K562 (cell line): ENCODE measurements at regions not wholly inside any gene's neighbourhood (a gene's known extent, or its start where the extent isn't known, plus 50 kb on each side); places are given as distances from the start of the nearest gene placed in this dataset.

Experiments used
- CBFB ChIP-seq: sonication (generic); formaldehyde crosslinking; IDR thresholded peaks from 2 replicates; pipeline ENCODE4 v1.4.0; 2020; ENCODE audit warnings: mild to moderate bottlenecking, missing genetic modification reagents
- CBX8 ChIP-seq: fragments of 200-600 bp; sonication (generic); IDR thresholded peaks from 2 replicates; pipeline ENCODE4 v1.6.1; 2012; ENCODE audit warnings: borderline replicate concordance, mixed run types, low read depth, mild to moderate bottlenecking, moderate library complexity, mixed read lengths, low read length, control low read depth, inconsistent platforms; ENCODE audit not compliant: poor library complexity, severe bottlenecking; ENCODE audit errors: extremely low read depth
- E2F1 ChIP-seq: sonication (generic); formaldehyde crosslinking; IDR thresholded peaks from 2 replicates; pipeline ENCODE4 v1.8.1; 2023; ENCODE audit warnings: mild to moderate bottlenecking, missing genetic modification reagents, moderate library complexity
- EHMT2 ChIP-seq: fragments of 450-650 bp; IDR thresholded peaks from 2 replicates; pipeline ENCODE4 v1.6.1; 2018; ENCODE audit warnings: antibody characterized with exemption
- FUS ChIP-seq: fragments of 200-400 bp; formaldehyde crosslinking; optimal IDR thresholded peaks from 2 replicates; pipeline ENCODE3; 2017; ENCODE audit warnings: low read depth, low read length
- MAZ ChIP-seq, 2 experiments: fragments of 450-650 bp in 1 of 2; sonication (generic) in 1 of 2; formaldehyde crosslinking; IDR thresholded peaks in 1 of 2; conservative IDR thresholded peaks in 1 of 2; 2 replicates each; pipeline versions ENCODE4 v1.4.0 to v1.5.0; 2020; ENCODE audit warnings: mild to moderate bottlenecking in 1 of 2, missing genetic modification reagents in 1 of 2
- TCF3 ChIP-seq: sonication (generic); formaldehyde crosslinking; IDR thresholded peaks from 2 replicates; pipeline ENCODE4 v1.4.0; 2020; ENCODE audit warnings: mild to moderate bottlenecking, missing genetic modification reagents
- YBX1 ChIP-seq: fragments of 450-650 bp; IDR thresholded peaks from 2 replicates; pipeline ENCODE4 v1.7.1; 2016; ENCODE audit warnings: mild to moderate bottlenecking
- YY1 ChIP-seq, 3 experiments: IDR thresholded peaks; 2 replicates each; pipeline ENCODE4 v1.6.1; 2011; ENCODE audit warnings: low read length in 2 of 3, mild to moderate bottlenecking in 2 of 3, moderate library complexity in 2 of 3, borderline replicate concordance in 1 of 3, control low read depth in 1 of 3, low read depth in 1 of 3; ENCODE audit not compliant: insufficient read depth in 3 of 3, insufficient replicate concordance in 2 of 3, control insufficient read depth in 1 of 3, insufficient read length in 1 of 3; ENCODE audit errors: extremely low read depth in 1 of 3
- ZBTB2 ChIP-seq: fragments of 450-650 bp; IDR thresholded peaks from 2 replicates; pipeline ENCODE4 v1.6.1; 2016; ENCODE audit warnings: antibody characterized with exemption
- ZFP36 ChIP-seq: fragments of 150-350 bp; IDR thresholded peaks from 2 replicates; pipeline ENCODE4 v1.6.1; 2018; ENCODE audit warnings: low read length, low read depth; ENCODE audit not compliant: partially characterized antibody
- ZNF24 ChIP-seq: fragments of 450-650 bp; IDR thresholded peaks from 2 replicates; pipeline ENCODE4 v1.6.1; 2016
- ZNF444 ChIP-seq: fragments of 250-450 bp; sonication (Bioruptor Pico); IDR thresholded peaks from 2 replicates; pipeline ENCODE4 v1.4.0; 2020; ENCODE audit warnings: mild to moderate bottlenecking, moderate library complexity
- TF ChIP-seq, protein P1 (sequence below): fragments of 250-450 bp; sonication (Bioruptor Pico); IDR thresholded peaks from 2 replicates; pipeline ENCODE4 v1.8.0; 2022; ENCODE audit warnings: inconsistent platforms, mild to moderate bottlenecking, moderate library complexity, borderline replicate concordance
- TF ChIP-seq, protein P2 (sequence below): fragments of 200-800 bp; sonication (Bioruptor generic); IDR thresholded peaks from 2 replicates; pipeline ENCODE4 v1.6.1; 2017; ENCODE audit warnings: missing genetic modification characterization, missing compliant biosample characterization

DNA sequence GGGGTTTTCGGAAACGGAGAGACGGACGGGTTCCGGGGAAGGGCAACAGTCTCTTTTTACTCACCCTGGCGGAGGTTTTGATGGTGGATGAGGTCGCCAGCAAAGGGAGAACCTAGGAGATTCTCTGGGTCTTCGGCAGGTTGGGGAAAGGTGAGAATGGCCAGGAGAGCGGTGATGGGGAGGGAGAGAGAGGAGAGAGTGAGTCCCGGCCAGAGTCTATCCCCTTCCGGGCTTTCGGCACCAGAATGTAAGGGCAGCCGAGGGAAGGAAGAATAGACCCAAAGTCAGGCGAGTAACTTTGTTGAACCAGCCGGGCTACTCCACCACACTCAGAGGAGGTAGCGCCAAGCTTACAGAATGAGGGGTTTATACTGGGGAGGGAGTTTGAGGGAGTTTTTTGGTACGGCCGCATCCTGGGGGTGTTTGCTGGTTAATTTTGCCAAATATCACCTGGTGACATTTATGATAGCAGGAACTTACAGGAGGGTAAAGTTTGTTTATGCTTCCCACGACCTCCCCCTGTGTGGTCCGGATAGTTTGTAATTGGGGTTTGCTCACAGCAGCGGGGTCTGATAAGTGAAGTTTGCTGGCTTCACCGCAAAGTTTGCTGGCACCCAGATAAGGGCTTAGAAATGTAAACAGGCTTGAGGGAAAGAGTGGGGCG lies 141.1 kb upstream of the ETV3 start (continued):
- TF ChIP-seq E2F1 (CRISPR knock-in tag) = no peak
- TF ChIP-seq, protein P1, sequence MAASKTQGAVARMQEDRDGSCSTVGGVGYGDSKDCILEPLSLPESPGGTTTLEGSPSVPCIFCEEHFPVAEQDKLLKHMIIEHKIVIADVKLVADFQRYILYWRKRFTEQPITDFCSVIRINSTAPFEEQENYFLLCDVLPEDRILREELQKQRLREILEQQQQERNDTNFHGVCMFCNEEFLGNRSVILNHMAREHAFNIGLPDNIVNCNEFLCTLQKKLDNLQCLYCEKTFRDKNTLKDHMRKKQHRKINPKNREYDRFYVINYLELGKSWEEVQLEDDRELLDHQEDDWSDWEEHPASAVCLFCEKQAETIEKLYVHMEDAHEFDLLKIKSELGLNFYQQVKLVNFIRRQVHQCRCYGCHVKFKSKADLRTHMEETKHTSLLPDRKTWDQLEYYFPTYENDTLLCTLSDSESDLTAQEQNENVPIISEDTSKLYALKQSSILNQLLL (CRISPR knock-in tag) = no peak
- TF ChIP-seq ZNF24 = no peak; the same call in 1 of the 2 replicates
- no peak for TF ChIP-seq CBX8
- peak; percentile 98 for TF ChIP-seq TCF3 (CRISPR knock-in tag)
- TF ChIP-seq ZNF444 = no peak
- peak; percentile 60; the same call in 1 of the 2 replicates for TF ChIP-seq ZBTB2
- TF ChIP-seq CBFB = peak; percentile 99
- peak; percentile 17 for TF ChIP-seq ZFP36
- no peak for TF ChIP-seq FUS
- no peak for TF ChIP-seq YBX1
- TF ChIP-seq, protein P2, sequence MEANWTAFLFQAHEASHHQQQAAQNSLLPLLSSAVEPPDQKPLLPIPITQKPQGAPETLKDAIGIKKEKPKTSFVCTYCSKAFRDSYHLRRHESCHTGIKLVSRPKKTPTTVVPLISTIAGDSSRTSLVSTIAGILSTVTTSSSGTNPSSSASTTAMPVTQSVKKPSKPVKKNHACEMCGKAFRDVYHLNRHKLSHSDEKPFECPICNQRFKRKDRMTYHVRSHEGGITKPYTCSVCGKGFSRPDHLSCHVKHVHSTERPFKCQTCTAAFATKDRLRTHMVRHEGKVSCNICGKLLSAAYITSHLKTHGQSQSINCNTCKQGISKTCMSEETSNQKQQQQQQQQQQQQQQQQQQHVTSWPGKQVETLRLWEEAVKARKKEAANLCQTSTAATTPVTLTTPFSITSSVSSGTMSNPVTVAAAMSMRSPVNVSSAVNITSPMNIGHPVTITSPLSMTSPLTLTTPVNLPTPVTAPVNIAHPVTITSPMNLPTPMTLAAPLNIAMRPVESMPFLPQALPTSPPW = peak; percentile 80
- peak; percentile 74 to 79; a peak in 3 of 4 replicates for TF ChIP-seq MAZ (CRISPR knock-in tag; conservative IDR thresholded peaks at IDR 0.05 in 1 of 2, IDR thresholded peaks at IDR 0.05 in 1 of 2)
- TF ChIP-seq EHMT2 = no peak
- no peak for TF ChIP-seq YY1 (IDR thresholded peaks at IDR 0.05; ENCODE audit: borderline replicate concordance in 1 of 3, control insufficient read depth in 1 of 3, extremely low read depth in 1 of 3, insufficient read depth in 3 of 3, insufficient read length in 1 of 3, insufficient replicate concordance in 2 of 3, low read depth in 1 of 3, low read length in 2 of 3)
